ENCODE measurements at regions not wholly inside any gene's neighbourhood (a gene's known extent, or its start where the extent isn't known, plus 50 kb on each side); places are given as distances from the start of the nearest gene placed in this dataset.

DNA sequence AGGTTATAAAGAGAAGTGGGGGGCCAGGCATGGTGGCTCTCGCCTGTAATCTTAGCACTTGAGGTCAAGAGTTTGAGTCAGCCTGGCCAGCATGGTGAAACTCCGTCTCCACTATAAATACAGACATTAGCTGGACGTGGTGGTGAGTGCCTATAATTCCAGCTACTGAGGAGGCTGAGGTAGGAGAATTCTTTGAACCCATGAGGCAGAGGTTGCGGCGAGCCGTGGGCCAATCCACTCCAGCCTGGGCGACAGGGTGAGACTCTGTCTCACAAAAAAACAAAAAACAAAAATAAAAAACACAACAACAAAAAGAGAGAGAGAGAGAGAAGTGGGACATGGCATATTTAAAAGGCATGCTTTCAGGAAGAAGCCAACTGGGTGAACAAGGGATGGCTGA, 80.1 kb upstream of the CARD18 start:
- H3K4me2 ChIP-seq (ENCODE audit: low read length), result no peak overlapping the region
- H3K4me3 ChIP-seq (ENCODE audit: low read length), result no peak overlapping the region
- WGBS (ENCODE audit: extremely low coverage, insufficient coverage, low lambda C conversion rate), result no CpG with 5 or more reads among the region's 7 CpGs

DNA sequence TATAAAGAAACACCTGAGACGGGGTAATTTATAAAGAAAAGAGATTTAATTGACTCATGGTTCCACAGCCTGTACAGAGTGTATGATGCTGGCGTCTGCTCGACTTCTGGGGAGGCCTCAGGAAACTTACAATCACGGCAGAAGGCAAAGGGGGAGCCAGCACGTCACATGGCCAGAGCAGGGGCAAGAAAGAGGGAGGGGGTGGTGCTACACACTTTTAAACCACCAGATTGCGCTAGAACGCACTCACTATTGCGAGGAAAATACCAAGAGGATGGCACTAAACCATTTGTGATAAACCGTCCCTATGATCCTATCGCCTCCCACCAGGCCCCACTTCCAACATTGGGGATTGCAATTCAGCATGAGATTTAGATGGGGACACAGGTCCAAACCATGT, 79.7 kb upstream of the CARD18 start:
- no peaks in the 10 kb centered on the region for H3K36me3 ChIP-seq (ENCODE audit: control insufficient read depth, insufficient read depth, low read length)
- H3K4me3 ChIP-seq (ENCODE audit: low read length), result no peak overlapping the region
- H3K4me2 ChIP-seq (ENCODE audit: low read length), result no peak overlapping the region
- no peak overlapping the region for H3K4ac ChIP-seq (ENCODE audit: low read depth, low read length)
- H3K56ac ChIP-seq (ENCODE audit: low read length), result no peak overlapping the region
- no peak overlapping the region for H3K9ac ChIP-seq (ENCODE audit: low read length)
- no peaks in the 10 kb centered on the region for H3K79me1 ChIP-seq (ENCODE audit: low read length)
- H3K18ac ChIP-seq (ENCODE audit: low read length), result no peak overlapping the region
- no peak overlapping the region for H4K8ac ChIP-seq (ENCODE audit: low read depth, low read length)
- H3K4me1 ChIP-seq (ENCODE audit: control insufficient read depth, low read depth, low read length), result no peaks in the 10 kb centered on the region
- H3K27ac ChIP-seq (ENCODE audit: low read depth, low read length), result no peak overlapping the region
- no peak overlapping the region for H3K23ac ChIP-seq (ENCODE audit: low read length)
- H3K27me3 ChIP-seq (ENCODE audit: insufficient read depth, low read length, poor library complexity), result no peaks in the 10 kb centered on the region
- no peaks in the 10 kb centered on the region for H3K79me2 ChIP-seq (ENCODE audit: control insufficient read depth, insufficient read depth, low read length)
- no peak overlapping the region for H2BK120ac ChIP-seq (ENCODE audit: low read depth, low read length)
- H4K5ac ChIP-seq (ENCODE audit: low read length), result no peak overlapping the region
- no peak overlapping the region for H2BK5ac ChIP-seq (ENCODE audit: low read length)
- H2AK5ac ChIP-seq (ENCODE audit: low read length), result no peak overlapping the region
- no CpG with 5 or more reads among the region's 10 CpGs for WGBS (ENCODE audit: extremely low coverage, insufficient coverage, low lambda C conversion rate)
- no peak overlapping the region for H2BK15ac ChIP-seq (replicated peaks; ENCODE audit: low read depth)
- DNase-seq, result peak; percentile 19

More for the DNA sequence above, 80.1 kb upstream of the CARD18 start:
- H3K4me1 ChIP-seq (ENCODE audit: control insufficient read depth, low read depth, low read length), result no peaks in the 10 kb centered on the region
- no peak overlapping the region for H4K5ac ChIP-seq (ENCODE audit: low read length)
- no peaks in the 10 kb centered on the region for H3K27me3 ChIP-seq (ENCODE audit: insufficient read depth, low read length, poor library complexity)
- DNase-seq, result no peak
- no peak overlapping the region for H3K9ac ChIP-seq (ENCODE audit: low read length)
- no peak overlapping the region for H2BK5ac ChIP-seq (ENCODE audit: low read length)
- H3K27ac ChIP-seq (ENCODE audit: low read depth, low read length), result no peak overlapping the region
- no peak overlapping the region for H3K18ac ChIP-seq (ENCODE audit: low read length)
- no peak overlapping the region for H3K56ac ChIP-seq (ENCODE audit: low read length)
- no peak overlapping the region for H4K8ac ChIP-seq (ENCODE audit: low read depth, low read length)
- no peak overlapping the region for H3K4ac ChIP-seq (ENCODE audit: low read depth, low read length)
- H3K23ac ChIP-seq (ENCODE audit: low read length), result no peak overlapping the region
- no peak overlapping the region for H2AK5ac ChIP-seq (ENCODE audit: low read length)
- no peak overlapping the region for H2BK120ac ChIP-seq (ENCODE audit: low read depth, low read length)
- no peaks in the 10 kb centered on the region for H3K79me2 ChIP-seq (ENCODE audit: control insufficient read depth, insufficient read depth, low read length)
- no peak overlapping the region for H2BK15ac ChIP-seq (replicated peaks; ENCODE audit: low read depth)
- no peaks in the 10 kb centered on the region for H3K79me1 ChIP-seq (ENCODE audit: low read length)
- H3K36me3 ChIP-seq (ENCODE audit: control insufficient read depth, insufficient read depth, low read length), result no peaks in the 10 kb centered on the region

- no peak overlapping the region for H4K5ac ChIP-seq (ENCODE audit: low read length)
- H2BK15ac ChIP-seq (replicated peaks; ENCODE audit: low read depth), result no peak overlapping the region
- H3K4me3 ChIP-seq (ENCODE audit: low read length), result no peak overlapping the region
- H3K4ac ChIP-seq (ENCODE audit: low read depth, low read length), result no peak overlapping the region
- no peak overlapping the region for H2BK120ac ChIP-seq (ENCODE audit: low read depth, low read length)
- no peak overlapping the region for H3K27ac ChIP-seq (ENCODE audit: low read depth, low read length)
- H3K56ac ChIP-seq (ENCODE audit: low read length), result no peak overlapping the region
- H3K79me1 ChIP-seq (ENCODE audit: low read length), result no peaks in the 10 kb centered on the region
- H3K9ac ChIP-seq (ENCODE audit: low read length), result no peak overlapping the region
- no peak overlapping the region for H3K23ac ChIP-seq (ENCODE audit: low read length)
- DNase-seq, result no peak
- H2AK5ac ChIP-seq (ENCODE audit: low read length), result no peak overlapping the region
- no peak overlapping the region for H3K4me2 ChIP-seq (ENCODE audit: low read length)
- no peaks in the 10 kb centered on the region for H3K79me2 ChIP-seq (ENCODE audit: control insufficient read depth, insufficient read depth, low read length)
- no CpG with 5 or more reads among the region's 1 CpG for WGBS (ENCODE audit: extremely low coverage, insufficient coverage, low lambda C conversion rate)
- no peaks in the 10 kb centered on the region for H3K4me1 ChIP-seq (ENCODE audit: control insufficient read depth, low read depth, low read length)
- H2BK5ac ChIP-seq (ENCODE audit: low read length), result no peak overlapping the region
- no peak overlapping the region for H3K18ac ChIP-seq (ENCODE audit: low read length)
- H4K8ac ChIP-seq (ENCODE audit: low read depth, low read length), result no peak overlapping the region
- H3K36me3 ChIP-seq (ENCODE audit: control insufficient read depth, insufficient read depth, low read length), result no peaks in the 10 kb centered on the region
- no peaks in the 10 kb centered on the region for H3K27me3 ChIP-seq (ENCODE audit: insufficient read depth, low read length, poor library complexity)
Observed at GRCh38 chr11:105215528-105215927, 76.0 kb upstream of the CARD18 start.

- H4K8ac ChIP-seq (ENCODE audit: low read depth, low read length), result no peak overlapping the region
- H2BK5ac ChIP-seq (ENCODE audit: low read length), result no peak overlapping the region
- no peaks in the 10 kb centered on the region for H3K79me1 ChIP-seq (ENCODE audit: low read length)
- no peak overlapping the region for H3K9ac ChIP-seq (ENCODE audit: low read length)
- H3K36me3 ChIP-seq (ENCODE audit: control insufficient read depth, insufficient read depth, low read length), result no peaks in the 10 kb centered on the region
- H3K4me2 ChIP-seq (ENCODE audit: low read length), result no peak overlapping the region
- no peak overlapping the region for H2BK15ac ChIP-seq (replicated peaks; ENCODE audit: low read depth)
- H3K4me1 ChIP-seq (ENCODE audit: control insufficient read depth, low read depth, low read length), result no peaks in the 10 kb centered on the region
- no peaks in the 10 kb centered on the region for H3K79me2 ChIP-seq (ENCODE audit: control insufficient read depth, insufficient read depth, low read length)
- no peak for DNase-seq
- H3K18ac ChIP-seq (ENCODE audit: low read length), result no peak overlapping the region
- no CpG with 5 or more reads among the region's 5 CpGs for WGBS (ENCODE audit: extremely low coverage, insufficient coverage, low lambda C conversion rate)
- no peak overlapping the region for H3K4ac ChIP-seq (ENCODE audit: low read depth, low read length)
- no peak overlapping the region for H3K27ac ChIP-seq (ENCODE audit: low read depth, low read length)
- no peaks in the 10 kb centered on the region for H3K27me3 ChIP-seq (ENCODE audit: insufficient read depth, low read length, poor library complexity)
- no peak overlapping the region for H2BK120ac ChIP-seq (ENCODE audit: low read depth, low read length)
- H3K4me3 ChIP-seq (ENCODE audit: low read length), result no peak overlapping the region
- H3K56ac ChIP-seq (ENCODE audit: low read length), result no peak overlapping the region
- H3K23ac ChIP-seq (ENCODE audit: low read length), result no peak overlapping the region
- H2AK5ac ChIP-seq (ENCODE audit: low read length), result no peak overlapping the region
- H4K5ac ChIP-seq (ENCODE audit: low read length), result no peak overlapping the region
Observed at GRCh38 chr11:105211806-105212554, 72.4 kb upstream of the CARD18 start.

- Histone ChIP-seq H4K5ac (ENCODE audit: low read length) (no peak overlapping the region), H3K4ac (ENCODE audit: low read depth, low read length) (no peak overlapping the region), H3K4me3 (ENCODE audit: low read length) (no peak overlapping the region), H3K79me2 (ENCODE audit: control insufficient read depth, insufficient read depth, low read length) (no peaks in the 10 kb centered on the region), H3K56ac (ENCODE audit: low read length) (no peak overlapping the region), H2BK15ac (replicated peaks; ENCODE audit: low read depth) (no peak overlapping the region), H3K79me1 (ENCODE audit: low read length) (no peaks in the 10 kb centered on the region), H3K27ac (ENCODE audit: low read depth, low read length) (no peak overlapping the region), H3K9ac (ENCODE audit: low read length) (no peak overlapping the region), H3K18ac (ENCODE audit: low read length) (no peak overlapping the region), H3K4me2 (ENCODE audit: low read length) (no peak overlapping the region), H4K8ac (ENCODE audit: low read depth, low read length) (no peak overlapping the region), H3K23ac (ENCODE audit: low read length) (no peak overlapping the region), H3K4me1 (ENCODE audit: control insufficient read depth, low read depth, low read length) (no peaks in the 10 kb centered on the region), H2BK120ac (ENCODE audit: low read depth, low read length) (no peak overlapping the region), H3K36me3 (ENCODE audit: control insufficient read depth, insufficient read depth, low read length) (no peaks in the 10 kb centered on the region), H2BK5ac (ENCODE audit: low read length) (no peak overlapping the region), H2AK5ac (ENCODE audit: low read length) (no peak overlapping the region), H3K27me3 (ENCODE audit: insufficient read depth, low read length, poor library complexity) (no peaks in the 10 kb centered on the region)
- no CpG with 5 or more reads among the region's 4 CpGs for WGBS (ENCODE audit: extremely low coverage, insufficient coverage, low lambda C conversion rate)
- DNase-seq, result no peak
Observed at GRCh38 chr11:105208019-105208418, 68.5 kb upstream of the CARD18 start.

DNA sequence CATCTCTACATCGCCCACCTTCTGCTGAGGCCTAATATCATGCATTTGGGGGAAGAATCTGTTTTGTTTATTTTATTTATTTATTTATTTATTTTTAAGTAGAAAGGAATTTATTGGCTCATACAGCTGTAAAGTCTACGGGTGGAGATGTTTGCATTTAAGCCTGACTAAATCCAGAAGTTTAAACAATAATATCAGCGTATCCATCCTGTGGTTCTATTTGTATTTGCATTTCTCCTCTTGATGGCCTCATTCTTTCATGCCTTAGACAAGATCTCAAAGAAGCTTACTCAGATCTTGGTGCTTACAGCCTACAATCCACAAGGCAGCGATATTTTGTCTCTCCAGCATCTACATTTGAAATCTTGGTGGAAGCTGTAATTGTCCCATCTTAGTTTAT, 67.1 kb upstream of the CARD18 start:
- Histone ChIP-seq H3K36me3 (ENCODE audit: control insufficient read depth, insufficient read depth, low read length) (no peaks in the 10 kb centered on the region), H3K18ac (ENCODE audit: low read length) (no peak overlapping the region), H3K79me1 (ENCODE audit: low read length) (no peaks in the 10 kb centered on the region), H4K8ac (ENCODE audit: low read depth, low read length) (no peak overlapping the region), H3K79me2 (ENCODE audit: control insufficient read depth, insufficient read depth, low read length) (no peaks in the 10 kb centered on the region), H2BK120ac (ENCODE audit: low read depth, low read length) (no peak overlapping the region), H3K23ac (ENCODE audit: low read length) (no peak overlapping the region), H3K27me3 (ENCODE audit: insufficient read depth, low read length, poor library complexity) (no peaks in the 10 kb centered on the region), H3K4ac (ENCODE audit: low read depth, low read length) (no peak overlapping the region), H2BK15ac (replicated peaks; ENCODE audit: low read depth) (no peak overlapping the region), H2BK5ac (ENCODE audit: low read length) (no peak overlapping the region), H4K5ac (ENCODE audit: low read length) (no peak overlapping the region), H3K9ac (ENCODE audit: low read length) (no peak overlapping the region), H2AK5ac (ENCODE audit: low read length) (no peak overlapping the region), H3K4me3 (ENCODE audit: low read length) (no peak overlapping the region), H3K4me1 (ENCODE audit: control insufficient read depth, low read depth, low read length) (no peaks in the 10 kb centered on the region), H3K4me2 (ENCODE audit: low read length) (no peak overlapping the region), H3K27ac (ENCODE audit: low read depth, low read length) (no peak overlapping the region), H3K56ac (ENCODE audit: low read length) (no peak overlapping the region)
- no CpG with 5 or more reads among the region's 4 CpGs for WGBS (ENCODE audit: extremely low coverage, insufficient coverage, low lambda C conversion rate)
- no peak for DNase-seq
